ENCODE measurements at regions not wholly inside any gene's neighbourhood (a gene's known extent, or its start where the extent isn't known, plus 50 kb on each side); places are given as distances from the start of the nearest gene placed in this dataset.

DNA sequence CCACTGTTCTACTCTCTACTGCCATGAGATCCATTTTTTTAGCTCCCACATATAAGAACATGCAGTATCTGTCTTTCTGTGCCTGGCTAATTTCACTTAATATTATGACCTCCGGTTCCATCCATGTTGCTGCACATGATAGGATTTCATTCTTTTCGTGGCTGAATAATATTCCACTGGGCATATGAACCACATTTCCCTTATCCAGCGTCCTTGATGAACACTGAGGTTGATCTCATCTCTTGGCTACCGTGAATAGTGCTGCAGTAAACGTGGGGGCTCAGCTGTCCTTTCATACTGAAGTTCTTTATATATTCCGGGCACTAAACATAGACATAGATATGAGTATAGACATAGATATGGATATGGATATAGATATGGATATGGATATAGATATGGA is 109.3 kb upstream of the TNRC6C start:
- no peak for DNase-seq

DNA sequence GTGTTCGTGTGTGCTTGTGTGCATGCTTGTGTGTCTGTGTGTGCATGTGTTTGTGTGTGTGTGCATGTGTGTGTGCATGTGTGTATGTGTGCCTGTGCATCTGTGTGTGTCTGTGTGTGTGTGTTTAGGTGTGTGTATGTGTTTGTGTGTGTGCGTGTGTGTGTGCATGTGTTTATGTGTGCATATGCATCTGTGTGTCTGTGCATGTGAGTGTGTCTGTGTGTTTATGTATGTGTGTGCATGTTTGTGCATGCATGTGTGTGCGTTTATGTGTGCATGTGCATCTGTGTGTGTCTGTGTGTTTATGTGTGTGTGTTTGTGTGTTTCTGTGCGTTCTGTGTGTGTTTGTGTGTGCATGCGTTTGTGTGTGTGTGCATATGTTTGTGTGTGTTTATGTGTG is 106.6 kb upstream of the TNRC6C start:
- DNase-seq, result no peak

- no peak for DNase-seq
Observed at GRCh38 chr17:77852731-77853130, 105.8 kb upstream of the TNRC6C start.

GRCh38 chr17:77853191-77853977 is 105.1 kb upstream of the TNRC6C start:
- no peak for DNase-seq

DNA sequence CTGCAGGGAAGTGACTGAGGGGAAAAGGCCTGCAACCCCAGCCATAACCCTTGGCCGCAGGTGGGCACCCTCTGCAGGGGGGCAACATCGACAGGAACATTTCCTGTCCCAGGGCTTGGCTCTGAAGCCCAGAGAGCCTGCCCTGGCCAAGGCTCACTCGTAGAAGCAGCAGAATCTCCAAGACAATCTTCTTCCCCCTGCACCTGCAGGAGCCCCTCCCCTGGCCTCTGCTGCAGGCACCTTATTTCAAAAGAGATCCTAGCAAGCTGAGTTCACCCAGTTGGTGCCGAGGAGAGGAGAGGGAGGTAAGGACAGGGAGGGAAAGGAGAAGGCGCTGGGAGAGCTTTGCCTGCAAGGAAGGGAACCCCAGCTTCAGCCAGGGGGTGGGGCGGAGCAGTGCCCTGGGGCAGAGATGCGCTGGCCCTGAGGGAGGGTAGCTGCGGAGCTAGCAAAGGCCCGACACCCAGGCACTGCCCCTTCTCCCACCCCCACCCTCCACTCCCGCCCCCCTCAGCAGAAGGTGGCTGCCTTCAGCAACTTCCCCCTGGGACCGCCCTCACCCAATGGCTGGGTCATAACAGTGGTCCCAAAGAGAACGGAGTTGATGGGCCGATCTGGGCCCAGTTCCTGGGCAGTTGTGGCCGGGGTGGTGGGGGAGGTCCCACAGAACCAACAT is 104.3 kb upstream of the TNRC6C start:
- DNase-seq, result no peak

DNA sequence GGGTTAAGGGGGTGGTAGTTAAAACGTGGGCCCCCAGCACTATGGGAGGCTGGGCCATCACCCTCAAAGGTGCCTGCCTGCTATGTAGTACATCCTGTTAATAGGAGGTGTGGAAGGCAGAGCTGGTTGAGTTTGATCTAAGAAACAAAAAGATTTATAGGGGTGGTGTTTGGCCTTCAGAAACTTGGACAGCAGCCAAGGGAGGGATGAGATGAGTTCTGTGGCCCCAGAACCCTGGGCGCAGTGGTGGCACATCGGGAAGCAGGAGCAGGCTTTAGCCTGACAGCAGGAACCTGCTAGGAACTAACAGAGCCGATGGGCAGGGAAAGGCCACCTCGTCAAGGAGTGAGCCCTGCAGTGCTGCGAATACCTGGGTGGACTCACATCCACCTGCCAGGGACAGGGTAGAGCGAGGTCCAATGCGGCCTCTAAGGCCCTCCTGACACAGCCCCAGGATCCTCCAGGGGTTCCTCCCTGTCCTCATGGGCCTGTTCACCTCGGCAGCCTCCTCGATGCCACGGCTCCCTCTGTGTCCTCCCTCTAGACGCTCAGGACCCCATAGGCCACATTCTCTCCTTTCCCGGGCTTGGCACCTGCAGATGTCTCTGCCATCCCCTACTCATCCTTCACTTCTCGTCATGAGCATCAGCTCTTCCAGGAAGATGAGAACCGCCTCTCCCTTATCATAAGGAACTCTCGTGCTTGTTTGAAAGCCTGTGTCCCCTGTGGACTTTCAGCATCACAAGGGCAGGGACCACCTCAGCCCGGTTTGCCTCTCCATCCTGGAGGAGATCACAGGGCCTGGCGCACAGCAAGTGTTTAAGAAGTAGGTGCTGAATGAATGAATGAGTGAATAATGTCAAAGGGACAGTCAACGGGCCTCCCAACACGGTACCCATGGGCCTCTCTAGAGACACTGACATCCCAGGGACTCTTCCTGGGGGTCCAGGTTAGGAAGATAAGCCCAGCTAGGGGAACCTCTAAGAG is 103.5 kb upstream of the TNRC6C start:
- DNase-seq, result no peak

- DNase-seq, result no peak
Observed at GRCh38 chr17:77856551-77857305, 101.8 kb upstream of the TNRC6C start.

DNA sequence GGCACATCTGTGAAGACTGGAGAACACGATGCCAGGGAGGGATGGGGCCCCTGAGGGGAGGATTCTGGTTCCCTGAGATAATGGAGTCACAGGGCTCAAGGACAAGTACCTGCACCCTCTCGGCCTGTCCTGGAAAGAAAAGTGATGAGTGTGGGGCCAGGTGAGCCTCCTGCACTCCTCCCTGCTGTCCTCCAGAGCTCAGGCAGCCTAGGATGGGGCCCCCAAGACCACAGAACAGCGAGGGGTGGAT is 101.3 kb upstream of the TNRC6C start:
- DNase-seq, result no peak

GRCh38 chr17:77857613-77858012 is 100.9 kb upstream of the TNRC6C start:
- no peak for DNase-seq

DNA sequence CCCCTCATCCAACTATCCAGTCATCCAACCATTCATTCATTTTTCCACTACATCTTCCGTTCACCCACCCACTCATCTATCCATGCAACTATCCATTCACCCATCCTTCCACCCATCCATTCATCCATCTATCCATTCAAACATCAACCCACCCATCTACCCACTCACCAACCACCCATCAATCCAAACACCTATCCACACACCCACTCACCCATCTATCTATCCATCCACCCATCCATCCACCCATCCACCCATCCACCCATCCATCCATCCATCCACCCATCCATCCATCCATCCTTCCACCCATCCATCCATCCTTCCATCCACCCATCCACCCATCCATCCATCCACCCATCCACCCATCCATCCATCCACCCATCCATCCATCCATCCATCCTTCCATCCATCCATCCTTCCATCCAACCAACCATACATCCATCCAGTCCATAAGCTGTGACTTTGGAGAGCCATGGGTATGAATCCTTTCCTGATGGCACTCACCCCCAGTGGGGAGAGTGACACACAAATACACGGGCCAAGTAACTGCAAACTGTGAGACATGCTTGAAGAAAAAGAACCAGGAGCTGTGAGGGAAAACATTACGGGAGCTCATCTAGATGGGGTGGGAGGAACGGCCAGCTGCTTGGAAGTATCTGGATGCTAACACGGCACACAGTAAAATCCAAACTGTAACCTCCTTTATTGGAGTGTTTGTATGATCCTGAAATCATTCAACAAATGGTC is 100.0 kb upstream of the TNRC6C start:
- DNase-seq, result no peak

DNA sequence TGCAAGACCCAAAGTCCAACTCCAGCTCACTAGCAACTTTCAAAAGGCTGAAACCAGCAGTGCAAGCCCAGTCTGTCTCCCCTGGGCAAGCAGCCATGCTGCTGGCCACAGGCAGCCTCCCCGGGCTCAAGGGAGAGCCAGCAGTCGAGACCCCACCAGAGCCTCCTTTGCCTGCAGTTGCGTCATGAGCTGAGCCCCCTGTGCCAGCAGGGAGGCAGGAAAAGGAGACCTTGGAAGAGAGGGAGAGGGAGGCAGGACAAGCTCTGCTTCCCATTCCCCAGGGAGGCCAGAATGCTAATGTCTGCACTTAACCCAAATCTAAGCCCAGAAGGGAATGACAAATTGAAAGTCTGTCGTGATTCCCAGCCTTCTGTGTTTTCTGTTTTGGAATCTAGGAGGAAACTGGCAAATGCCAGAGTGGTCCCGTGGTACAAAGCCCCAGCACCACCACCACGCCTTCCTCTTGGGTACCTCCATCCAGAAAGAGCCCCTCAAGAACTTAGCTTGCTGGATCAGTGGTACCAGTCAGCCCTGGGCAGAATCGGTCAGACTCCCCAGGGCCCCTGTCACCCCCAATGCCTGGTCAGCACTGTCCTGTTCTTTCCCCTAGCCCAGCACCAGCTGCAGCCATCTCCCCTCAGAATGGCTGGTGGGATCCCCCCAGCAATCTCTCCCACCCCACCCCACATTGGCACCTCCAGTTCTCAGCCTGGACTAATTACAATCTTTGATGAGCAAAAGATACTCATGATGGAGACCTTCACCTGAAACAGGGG is 99.3 kb upstream of the TNRC6C start:
- DNase-seq, result no peak

GRCh38 chr17:77861133-77861695 is 97.3 kb upstream of the TNRC6C start:
- no peak for DNase-seq

DNA sequence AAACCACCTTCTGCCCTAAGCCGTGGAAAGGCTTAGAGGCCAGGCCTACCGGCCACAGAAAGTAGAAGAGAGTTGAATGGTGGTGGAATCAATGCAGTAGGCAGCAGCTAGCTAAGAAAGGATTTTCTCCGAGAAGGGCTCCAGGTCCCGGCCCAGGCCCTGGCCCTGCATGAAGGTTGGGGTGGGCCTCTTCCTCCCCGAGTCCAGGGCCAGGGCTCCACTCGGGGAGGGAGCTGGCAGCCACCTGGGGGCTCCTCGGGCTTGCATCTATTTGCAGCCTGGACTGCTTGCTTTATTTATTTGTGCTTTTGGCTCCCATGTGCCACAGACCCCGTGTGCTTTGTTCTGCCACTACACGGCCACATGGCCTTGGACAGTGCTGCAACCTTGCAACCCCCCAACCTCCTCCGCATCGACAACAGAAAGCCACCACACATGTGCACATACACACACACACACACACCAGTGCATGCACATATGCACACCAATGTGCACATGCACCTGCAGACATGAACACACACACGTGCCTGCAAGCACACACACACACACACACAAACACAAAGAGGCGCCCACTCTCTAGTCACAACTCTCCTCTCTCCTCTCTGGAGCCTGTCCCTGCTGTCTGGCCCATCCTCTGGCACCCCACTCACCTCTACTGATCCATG is 96.4 kb upstream of the TNRC6C start:
- no peak for DNase-seq

DNA sequence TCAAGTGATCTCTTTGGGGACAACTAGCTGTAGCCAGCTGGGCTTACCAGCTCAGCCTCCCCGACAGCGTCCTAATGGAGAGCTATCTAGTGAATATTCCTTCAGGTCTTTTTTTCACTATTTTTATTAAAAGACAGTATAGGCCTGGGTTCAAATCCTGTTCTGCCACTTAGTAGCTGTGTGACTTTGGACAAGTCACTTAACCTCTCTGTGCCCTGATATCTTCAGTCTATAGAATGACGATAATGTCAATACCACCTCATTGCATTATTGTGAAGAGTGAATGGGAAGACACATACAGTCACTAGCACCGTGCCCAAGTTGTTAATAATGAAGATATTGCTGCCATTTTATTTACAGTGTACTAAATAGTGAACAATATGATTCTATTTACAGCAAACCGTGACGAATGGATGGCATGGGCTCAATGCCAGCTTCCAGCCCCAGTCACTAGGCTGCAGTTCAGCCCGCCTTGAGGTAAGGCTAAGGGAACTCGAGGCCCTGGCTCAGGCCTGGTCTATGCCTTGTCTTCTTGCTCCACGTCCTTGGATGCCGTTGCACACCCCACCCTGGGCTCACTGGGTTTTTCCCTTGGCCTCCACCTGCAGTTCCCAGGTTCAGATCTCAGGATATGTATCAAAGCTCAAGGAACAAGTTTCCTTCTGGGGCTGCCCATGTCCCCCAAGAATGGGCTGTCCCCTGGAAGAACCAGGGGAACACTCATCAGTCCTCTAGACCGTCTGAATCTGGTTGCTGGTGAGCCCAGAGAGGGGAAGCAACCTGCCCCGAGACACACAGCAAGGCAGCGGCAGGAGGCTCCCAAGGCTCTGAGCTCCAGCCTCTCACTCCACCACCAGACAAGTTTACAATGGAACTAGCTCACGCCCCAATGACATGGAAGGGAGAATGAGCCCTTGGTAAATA is 95.4 kb upstream of the TNRC6C start:
- DNase-seq, result no peak

DNA sequence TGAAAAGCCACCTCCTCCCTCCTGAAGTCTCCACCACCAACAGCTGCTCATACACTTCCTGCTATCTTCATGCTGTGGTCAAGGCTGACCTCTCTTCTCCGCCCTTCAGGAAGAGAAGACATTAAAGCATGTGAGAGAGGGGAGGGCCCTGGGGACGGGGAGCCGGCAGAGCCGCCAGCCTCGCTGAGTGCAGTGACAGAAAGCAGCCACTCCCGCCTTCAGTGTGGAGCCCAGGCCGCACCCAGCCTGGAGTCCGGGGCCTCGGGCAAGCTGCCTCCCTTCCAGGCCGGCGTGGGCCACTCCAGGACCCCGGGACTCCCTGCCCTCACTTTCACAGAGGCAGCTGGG is 94.7 kb upstream of the TNRC6C start:
- DNase-seq, result no peak

DNA sequence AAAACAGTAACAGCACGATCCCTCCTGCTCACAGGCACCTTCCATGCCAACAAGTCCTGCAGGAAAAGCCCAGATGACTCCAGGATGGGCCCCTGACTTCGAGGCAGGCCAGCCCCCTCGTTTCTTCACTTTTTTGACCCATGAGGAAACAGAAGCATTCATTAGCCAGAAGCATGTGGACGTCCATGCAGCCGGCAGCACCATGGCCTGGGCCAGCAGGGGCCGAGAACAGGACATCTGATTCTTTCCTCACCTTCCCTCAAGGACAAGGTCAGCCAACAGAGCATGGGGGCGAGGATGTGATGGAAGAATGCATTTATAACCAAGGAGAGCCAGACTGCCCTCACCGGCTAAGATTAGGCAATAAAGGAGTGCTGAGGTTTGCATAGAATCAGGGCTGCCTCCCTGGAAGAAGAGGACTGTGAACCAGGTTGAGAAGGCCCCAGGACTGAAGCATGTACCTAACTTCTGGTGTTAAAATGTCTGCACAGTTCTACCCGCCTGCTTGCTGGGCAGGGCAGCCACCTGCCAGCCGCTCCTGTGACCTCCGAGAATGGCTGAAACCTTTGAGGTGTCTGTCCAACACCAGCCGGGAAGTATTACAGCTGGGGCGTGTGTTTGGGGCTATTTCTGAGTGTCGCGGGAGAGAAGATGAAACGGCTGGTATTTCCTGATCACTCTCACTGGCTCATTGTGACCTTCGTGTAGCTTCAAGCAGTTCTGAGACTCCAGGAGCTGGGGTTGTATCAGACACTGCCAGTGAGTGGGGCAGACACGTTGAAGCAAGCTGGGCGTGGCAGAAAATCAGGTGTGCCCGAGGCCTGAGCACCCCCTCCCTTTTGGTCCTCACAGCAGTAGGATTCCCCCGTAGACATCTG is 94.0 kb upstream of the TNRC6C start:
- no peak for DNase-seq

- no peak for DNase-seq
Observed at GRCh38 chr17:77865112-77865611, 93.3 kb upstream of the TNRC6C start.

- DNase-seq, result no peak
Observed at GRCh38 chr17:77865716-77866115, 92.8 kb upstream of the TNRC6C start.

Measured in DMS79 (cell line).